ENCODE measurements at regions not wholly inside any gene's neighbourhood (a gene's known extent, or its start where the extent isn't known, plus 50 kb on each side); places are given as distances from the start of the nearest gene placed in this dataset.

DNA sequence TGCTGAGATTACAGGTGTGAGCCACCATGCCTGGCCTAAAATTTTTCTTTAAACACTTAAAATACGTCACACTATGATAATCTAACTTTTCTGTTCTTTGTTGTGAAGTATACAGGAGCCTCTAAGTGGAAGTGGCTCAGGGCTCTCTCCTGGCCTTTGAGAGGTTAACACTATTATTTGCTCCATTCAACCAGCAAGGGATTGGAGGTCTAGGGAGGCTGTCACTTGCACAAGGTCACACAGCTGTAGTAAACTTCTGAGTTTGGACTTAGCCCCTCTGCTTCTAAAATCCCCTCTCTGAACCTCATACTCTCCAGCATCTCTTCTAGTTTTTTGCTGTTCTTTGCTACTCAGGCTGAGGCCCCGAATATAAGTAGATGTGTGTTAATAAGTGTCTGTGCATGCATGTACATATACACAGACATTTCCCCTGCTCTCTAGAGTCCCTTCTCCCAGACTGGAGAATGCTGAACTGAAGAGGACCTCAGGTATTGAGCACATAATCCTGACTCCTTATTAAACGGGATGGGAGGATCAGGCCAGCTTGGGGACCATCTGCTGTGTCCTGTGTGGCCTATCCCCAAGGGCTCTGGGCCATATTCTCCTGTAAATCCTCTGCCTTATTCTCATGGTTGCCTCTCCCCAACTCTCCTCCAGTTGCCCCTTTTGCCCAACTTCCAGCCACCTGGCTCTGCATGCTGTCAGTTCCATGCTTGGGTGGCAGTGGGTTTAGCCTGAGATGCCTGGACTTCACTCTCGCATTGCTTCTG, 87.0 kb upstream of the SPRY4 start:
- Histone ChIP-seq H3K79me2 (ENCODE audit: insufficient read depth, low read length) (no peaks in the 10 kb centered on the region), H3K36me3 (replicated peaks in 1 of 2; ENCODE audit: control insufficient read depth in 1 of 2, insufficient read depth in 2 of 2, low read length in 2 of 2) (no peaks in the 10 kb centered on the region; a peak in 1 of 5 replicates), H3K4me3 (replicated peaks in 1 of 3; ENCODE audit: insufficient read depth in 1 of 3, low read depth in 2 of 3, low read length in 3 of 3) (no peak overlapping the region), H2AFZ (ENCODE audit: low read length) (no peak overlapping the region), H3K4me1 (ENCODE audit: insufficient read depth, low read length) (peaks cover 39% of the 10 kb centered on the region), H3K4me2 (ENCODE audit: low read depth, low read length) (0 out of 2 replicates have a peak overlapping the region, but pooled peaks have one; percentile 18), H3K9me3 (ENCODE audit: low read length) (no peaks in the 10 kb centered on the region), H3K9ac (ENCODE audit: insufficient read depth, low read depth, low read length) (no peak overlapping the region), H3K27me3 (ENCODE audit: control insufficient read depth in 1 of 2, insufficient read depth in 2 of 2, low read length in 2 of 2) (no peaks in the 10 kb centered on the region), H3K27ac (ENCODE audit: extremely low read length, insufficient read depth, low read length) (no peak overlapping the region), H4K20me1 (ENCODE audit: insufficient read depth, low read length) (no peaks in the 10 kb centered on the region)
- CTCF ChIA-PET (ENCODE audit: low intra/inter-chr PET ratio, low total read pairs): no interaction called here
- intact Hi-C loops (cut with micrococcal nuclease; ENCODE audit: unreplicated experiment): no loop called here
- FAIRE-seq (no peak), ATAC-seq (peak; percentile 85), DNase-seq (ENCODE audit: low spot score) (peak; percentile 20)
- POLR2A ChIA-PET: no interaction called here
- 77% methylated on average over 4 of the region's 4 CpGs for WGBS (ENCODE audit: low lambda C conversion rate)
- in situ Hi-C loops (cut with HindIII; ENCODE audit: extremely low pct_ligation_motif_present, low pct_unique_long_range_greater_than_20kb): no loop called here
- BruUV-seq (replicated peaks): no TSS peak
- TF ChIP-seq NBN (conservative IDR thresholded peaks at IDR 0.05) (no peak), DZIP1 (CRISPR knock-in tag; IDR thresholded peaks at IDR 0.05) (no peak), HOXA9 (CRISPR knock-in tag; IDR thresholded peaks at IDR 0.05; ENCODE audit: borderline replicate concordance) (no peak), HNRNPUL1 (IDR thresholded peaks at IDR 0.05; ENCODE audit: low read depth, low read length) (no peak), MBD4 (IDR thresholded peaks at IDR 0.05; ENCODE audit: borderline replicate concordance, low read length) (no peak), DPF2 (CRISPR knock-in tag; IDR thresholded peaks at IDR 0.05; ENCODE audit: borderline replicate concordance, low read depth) (no peak), ZBTB49 (CRISPR knock-in tag; IDR thresholded peaks at IDR 0.05; ENCODE audit: borderline replicate concordance) (no peak), RNF2 (conservative IDR thresholded peaks at IDR 0.05; ENCODE audit: low read depth) (no peak), HNF4A (CRISPR knock-in tag; IDR thresholded peaks at IDR 0.05) (peak; percentile 50), ZNF567 (CRISPR knock-in tag; IDR thresholded peaks at IDR 0.05; ENCODE audit: borderline replicate concordance) (no peak), ZNF672 (CRISPR knock-in tag; IDR thresholded peaks at IDR 0.05) (no peak), THAP11 (CRISPR knock-in tag; IDR thresholded peaks at IDR 0.05) (no peak), ZNF331 (CRISPR knock-in tag; IDR thresholded peaks at IDR 0.05) (no peak)
- TF ChIP-seq, protein P1, sequence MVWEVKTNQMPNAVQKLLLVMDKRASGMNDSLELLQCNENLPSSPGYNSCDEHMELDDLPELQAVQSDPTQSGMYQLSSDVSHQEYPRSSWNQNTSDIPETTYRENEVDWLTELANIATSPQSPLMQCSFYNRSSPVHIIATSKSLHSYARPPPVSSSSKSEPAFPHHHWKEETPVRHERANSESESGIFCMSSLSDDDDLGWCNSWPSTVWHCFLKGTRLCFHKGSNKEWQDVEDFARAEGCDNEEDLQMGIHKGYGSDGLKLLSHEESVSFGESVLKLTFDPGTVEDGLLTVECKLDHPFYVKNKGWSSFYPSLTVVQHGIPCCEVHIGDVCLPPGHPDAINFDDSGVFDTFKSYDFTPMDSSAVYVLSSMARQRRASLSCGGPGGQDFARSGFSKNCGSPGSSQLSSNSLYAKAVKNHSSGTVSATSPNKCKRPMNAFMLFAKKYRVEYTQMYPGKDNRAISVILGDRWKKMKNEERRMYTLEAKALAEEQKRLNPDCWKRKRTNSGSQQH (CRISPR knock-in tag; IDR thresholded peaks at IDR 0.05; ENCODE audit: low read depth): no peak
- TF ChIP-seq, protein P2, sequence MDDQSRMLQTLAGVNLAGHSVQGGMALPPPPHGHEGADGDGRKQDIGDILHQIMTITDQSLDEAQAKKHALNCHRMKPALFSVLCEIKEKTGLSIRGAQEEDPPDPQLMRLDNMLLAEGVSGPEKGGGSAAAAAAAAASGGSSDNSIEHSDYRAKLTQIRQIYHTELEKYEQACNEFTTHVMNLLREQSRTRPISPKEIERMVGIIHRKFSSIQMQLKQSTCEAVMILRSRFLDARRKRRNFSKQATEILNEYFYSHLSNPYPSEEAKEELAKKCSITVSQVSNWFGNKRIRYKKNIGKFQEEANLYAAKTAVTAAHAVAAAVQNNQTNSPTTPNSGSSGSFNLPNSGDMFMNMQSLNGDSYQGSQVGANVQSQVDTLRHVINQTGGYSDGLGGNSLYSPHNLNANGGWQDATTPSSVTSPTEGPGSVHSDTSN (CRISPR knock-in tag; IDR thresholded peaks at IDR 0.05; ENCODE audit: borderline replicate concordance): no peak
- TF ChIP-seq, protein P3, sequence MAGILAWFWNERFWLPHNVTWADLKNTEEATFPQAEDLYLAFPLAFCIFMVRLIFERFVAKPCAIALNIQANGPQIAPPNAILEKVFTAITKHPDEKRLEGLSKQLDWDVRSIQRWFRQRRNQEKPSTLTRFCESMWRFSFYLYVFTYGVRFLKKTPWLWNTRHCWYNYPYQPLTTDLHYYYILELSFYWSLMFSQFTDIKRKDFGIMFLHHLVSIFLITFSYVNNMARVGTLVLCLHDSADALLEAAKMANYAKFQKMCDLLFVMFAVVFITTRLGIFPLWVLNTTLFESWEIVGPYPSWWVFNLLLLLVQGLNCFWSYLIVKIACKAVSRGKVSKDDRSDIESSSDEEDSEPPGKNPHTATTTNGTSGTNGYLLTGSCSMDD (CRISPR knock-in tag; IDR thresholded peaks at IDR 0.05): no peak
